ENCODE measurements at regions not wholly inside any gene's neighbourhood (a gene's known extent, or its start where the extent isn't known, plus 50 kb on each side); places are given as distances from the start of the nearest gene placed in this dataset.

- TF ChIP-seq CTCF (IDR thresholded peaks at IDR 0.05): no peak
- Histone ChIP-seq H3K27me3 (replicated peaks; ENCODE audit: insufficient read depth) (no peaks in the 10 kb centered on the region), H3K9me3 (no peaks in the 10 kb centered on the region), H3K4me1 (ENCODE audit: control insufficient read depth in 1 of 2, low read depth in 2 of 2) (no peaks in the 10 kb centered on the region), H3K4me3 (no peak overlapping the region), H3K36me3 (no peaks in the 10 kb centered on the region), H3K27ac (no peak overlapping the region)
- DNase-seq (ENCODE audit: low spot score) (no peak), ATAC-seq (ENCODE audit: insufficient number of reproducible peaks, low FRiP score, low read depth) (no peak)
Observed at GRCh38 chr13:78364711-78365110, 238.6 kb downstream of the POU4F1 start.

GRCh38 chr13:78341032-78341431 lies 262.3 kb downstream of the POU4F1 start:
- no peaks in the 10 kb centered on the region for H3K9me3 ChIP-seq
- no peak overlapping the region for H3K27ac ChIP-seq
- DNase-seq (ENCODE audit: low spot score): no peak
- no peaks in the 10 kb centered on the region for H3K4me1 ChIP-seq (ENCODE audit: control insufficient read depth in 1 of 2, low read depth in 2 of 2)
- H3K36me3 ChIP-seq: no peaks in the 10 kb centered on the region
- H3K27me3 ChIP-seq (replicated peaks; ENCODE audit: insufficient read depth): no peaks in the 10 kb centered on the region
- no peak for TF ChIP-seq CTCF (IDR thresholded peaks at IDR 0.05)
- ATAC-seq (ENCODE audit: insufficient number of reproducible peaks, low FRiP score, low read depth): no peak
- H3K4me3 ChIP-seq: no peak overlapping the region

- no peak for TF ChIP-seq CTCF (IDR thresholded peaks at IDR 0.05)
- Histone ChIP-seq H3K27ac (no peak overlapping the region), H3K9me3 (no peaks in the 10 kb centered on the region), H3K4me3 (no peak overlapping the region), H3K27me3 (replicated peaks; ENCODE audit: insufficient read depth) (no peaks in the 10 kb centered on the region), H3K36me3 (no peaks in the 10 kb centered on the region), H3K4me1 (ENCODE audit: control insufficient read depth in 1 of 2, low read depth in 2 of 2) (no peaks in the 10 kb centered on the region)
- ATAC-seq (ENCODE audit: insufficient number of reproducible peaks, low FRiP score, low read depth): no peak
- DNase-seq (ENCODE audit: low spot score): no peak
Observed at GRCh38 chr13:78339927-78340326, 263.4 kb downstream of the POU4F1 start.

DNA sequence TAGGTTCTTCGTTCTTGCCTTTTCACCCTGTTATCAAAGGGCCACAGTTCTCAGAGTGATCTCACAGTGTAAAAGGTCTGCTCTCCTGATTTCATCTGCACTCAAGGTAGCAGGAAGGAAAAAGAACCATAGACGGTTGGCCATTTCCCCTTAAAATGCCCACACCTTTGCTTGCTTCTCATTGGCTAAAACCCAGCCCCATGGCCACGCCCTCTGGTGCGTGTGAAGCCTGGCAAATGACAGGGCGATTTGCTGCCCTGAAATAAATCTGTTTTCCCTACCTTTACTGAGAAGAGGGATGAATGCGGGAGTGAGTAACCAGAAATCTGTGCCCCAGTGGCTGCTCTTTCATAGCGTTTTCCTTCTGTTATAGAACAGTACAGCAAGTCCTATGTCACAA lies 269.3 kb downstream of the POU4F1 start:
- Histone ChIP-seq H3K27me3 (replicated peaks; ENCODE audit: insufficient read depth) (no peaks in the 10 kb centered on the region), H3K4me3 (no peak overlapping the region), H3K4me1 (ENCODE audit: control insufficient read depth in 1 of 2, low read depth in 2 of 2) (no peaks in the 10 kb centered on the region), H3K36me3 (no peaks in the 10 kb centered on the region), H3K27ac (no peak overlapping the region), H3K9me3 (no peaks in the 10 kb centered on the region)
- ATAC-seq (ENCODE audit: insufficient number of reproducible peaks, low FRiP score, low read depth) (no peak), DNase-seq (ENCODE audit: low spot score) (no peak)
- no peak for TF ChIP-seq CTCF (IDR thresholded peaks at IDR 0.05)

DNA sequence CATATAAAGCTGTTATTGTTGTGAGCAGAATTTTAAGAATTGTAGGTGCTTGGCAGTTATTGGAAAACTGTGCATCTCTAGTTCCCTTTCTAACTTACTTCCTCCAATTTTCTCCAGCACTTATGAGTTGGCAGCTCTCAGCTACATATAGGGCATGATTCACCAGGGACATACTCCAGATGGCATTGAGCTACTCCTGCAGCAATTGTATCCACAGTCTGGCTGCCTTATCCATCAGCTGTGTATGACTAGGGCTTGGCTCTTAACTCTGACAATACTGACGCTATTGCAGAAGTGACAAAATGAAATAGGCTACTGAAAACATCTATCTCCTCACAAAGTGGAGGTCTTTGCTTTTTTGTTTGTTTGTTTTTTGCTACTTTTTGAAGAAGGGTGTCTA lies 276.7 kb downstream of the POU4F1 start:
- TF ChIP-seq CTCF (IDR thresholded peaks at IDR 0.05): no peak
- DNase-seq (ENCODE audit: low spot score) (no peak), ATAC-seq (ENCODE audit: insufficient number of reproducible peaks, low FRiP score, low read depth) (no peak)

More for the DNA sequence above, 276.7 kb downstream of the POU4F1 start:
- no peaks in the 10 kb centered on the region for H3K4me1 ChIP-seq (ENCODE audit: control insufficient read depth in 1 of 2, low read depth in 2 of 2)
- no peak overlapping the region for H3K27ac ChIP-seq
- no peaks in the 10 kb centered on the region for H3K27me3 ChIP-seq (replicated peaks; ENCODE audit: insufficient read depth)
- no peaks in the 10 kb centered on the region for H3K36me3 ChIP-seq
- no peak overlapping the region for H3K4me3 ChIP-seq
- no peaks in the 10 kb centered on the region for H3K9me3 ChIP-seq
